Endothelial cell of umbilical vein (primary cell): ENCODE measurements at regions not wholly inside any gene's neighbourhood (a gene's known extent, or its start where the extent isn't known, plus 50 kb on each side); places are given as distances from the start of the nearest gene placed in this dataset.

Experiments used
- BruUV-seq: library from RNA; stranded (reverse); fragments of 400-500 nt; replicated peaks from 2 replicates; lab custom pipeline; 2021; lab: Mats Ljungman, UMichigan
- CTCF ChIA-PET: fragments of 300-600, 350-600 bp; sonication (Branson Sonifier 250); formaldehyde crosslinking; loops from one replicate; lab custom pipeline; 2021; ENCODE audit warnings: antibody characterized with exemption, inconsistent platforms; lab: Charles Lee
- POLR2A ChIA-PET: fragments of 300-600, 350-600 bp; sonication (Branson Sonifier 250); formaldehyde crosslinking; loops from one replicate; lab custom pipeline; 2021; ENCODE audit warnings: antibody characterized with exemption, inconsistent platforms; lab: Charles Lee
- DNase-seq: peaks from one replicate; pipeline ENCODE4 v3.0.0-alpha.2; 2011; ENCODE audit warnings: low read depth, low spot score
- FAIRE-seq: peaks from 2 replicates; lab custom pipeline; 2011; peaks lifted over from hg19 to GRCh38; lab: Jason Lieb, UNC
- H2AFZ ChIP-seq: 2 replicates; pipeline ENCODE4 v1.6.0; 2012; ENCODE audit warnings: low read depth, low read length, control low read depth, inconsistent platforms
- H3K27ac ChIP-seq: 2 replicates; pipeline ENCODE4 v1.5.1; 2011; ENCODE audit warnings: low read depth, mild to moderate bottlenecking, control low read depth, low read length, moderate library complexity; ENCODE audit not compliant: insufficient read depth
- H3K27me3 ChIP-seq, 2 experiments: 2 replicates each; pipeline versions ENCODE4 v1.6.0 to v1.6.1; 2011; ENCODE audit warnings: low read length in 2 of 2, mixed read lengths in 1 of 2; ENCODE audit not compliant: control insufficient read depth in 2 of 2, insufficient read depth in 2 of 2
- H3K36me3 ChIP-seq, 2 experiments: 2 replicates in 1 of 2; 3 replicates in 1 of 2; pipeline ENCODE4 v1.5.1; 2011; ENCODE audit warnings: low read length in 2 of 2, mild to moderate bottlenecking in 1 of 2, moderate library complexity in 1 of 2; ENCODE audit not compliant: control insufficient read depth in 2 of 2, insufficient read depth in 2 of 2; ENCODE audit errors: extremely low read depth in 1 of 2
- H3K4me1 ChIP-seq: 3 replicates; pipeline ENCODE4 v1.5.1; 2011; ENCODE audit warnings: mild to moderate bottlenecking, low read length; ENCODE audit not compliant: control insufficient read depth, insufficient read depth; ENCODE audit errors: extremely low read depth
- H3K4me2 ChIP-seq: 2 replicates; pipeline ENCODE4 v1.6.1; 2011; ENCODE audit warnings: low read length, control low read depth, mixed read lengths; ENCODE audit not compliant: insufficient read depth
- H3K4me3 ChIP-seq, 3 experiments: fragments of 200-600 bp in 1 of 3; sonication (generic), shearing (Covaris generic) in 1 of 3; replicated peaks in 1 of 3; 2 replicates each; pipeline ENCODE4 v1.5.1; 2011 to 2016; ENCODE audit warnings: control low read depth in 3 of 3, low read length in 3 of 3, mild to moderate bottlenecking in 2 of 3, inconsistent platforms in 1 of 3, low read depth in 1 of 3, moderate library complexity in 1 of 3; ENCODE audit not compliant: insufficient read depth in 1 of 3
- H3K79me2 ChIP-seq: 2 replicates; pipeline ENCODE4 v1.6.0; 2012; ENCODE audit warnings: low read length, inconsistent platforms; ENCODE audit not compliant: control insufficient read depth, insufficient read depth
- H3K9ac ChIP-seq: replicated peaks from 2 replicates; pipeline ENCODE3; 2011; ENCODE audit warnings: low read length, control low read depth; ENCODE audit not compliant: insufficient read depth; ENCODE audit errors: extremely low read depth
- H3K9me1 ChIP-seq: replicated peaks from 3 replicates; pipeline ENCODE4 v1.6.0; 2011; ENCODE audit warnings: mild to moderate bottlenecking, low read length; ENCODE audit not compliant: control insufficient read depth, insufficient read depth; ENCODE audit errors: extremely low read depth
- H3K9me3 ChIP-seq: replicated peaks from 2 replicates; pipeline ENCODE4 v1.5.1; 2012; ENCODE audit warnings: low read length, inconsistent platforms; ENCODE audit not compliant: control insufficient read depth, insufficient read depth
- H4K20me1 ChIP-seq: replicated peaks from 2 replicates; pipeline ENCODE3; 2011; ENCODE audit warnings: mild to moderate bottlenecking, low read length; ENCODE audit not compliant: control insufficient read depth, insufficient read depth; ENCODE audit errors: extremely low read depth
- EZH2 ChIP-seq: IDR thresholded peaks from 2 replicates; pipeline ENCODE4 v1.6.1; 2012; ENCODE audit warnings: borderline replicate concordance, low read depth, mild to moderate bottlenecking, moderate library complexity, low read length, inconsistent platforms; ENCODE audit not compliant: severe bottlenecking
- FOS ChIP-seq: IDR thresholded peaks from 2 replicates; pipeline ENCODE4 v1.6.1; 2011; ENCODE audit warnings: mild to moderate bottlenecking, low read length, moderate library complexity, borderline replicate concordance; ENCODE audit not compliant: insufficient read depth
- GATA2 ChIP-seq: IDR thresholded peaks from 2 replicates; pipeline ENCODE4 v1.7.0; 2011; ENCODE audit warnings: low read depth, mild to moderate bottlenecking, moderate library complexity, mixed read lengths, low read length; ENCODE audit not compliant: insufficient read length, insufficient read depth
- JUN ChIP-seq: IDR thresholded peaks from 2 replicates; pipeline ENCODE4 v1.6.1; 2011; ENCODE audit warnings: borderline replicate concordance, low read depth; ENCODE audit not compliant: insufficient read length, insufficient read depth
- MYC ChIP-seq: IDR thresholded peaks from one replicate; pipeline ENCODE4 v1.6.1; 2011; ENCODE audit warnings: mild to moderate bottlenecking, low read depth, low read length
- POLR2A ChIP-seq: IDR thresholded peaks from 2 replicates; pipeline ENCODE4 v1.6.1; 2012; ENCODE audit warnings: low read depth, mild to moderate bottlenecking, control low read depth, low read length
- POLR2AphosphoS5 ChIP-seq: IDR thresholded peaks from 2 replicates; pipeline ENCODE4 v1.6.1; 2012; ENCODE audit warnings: low read depth, mild to moderate bottlenecking, control low read depth, low read length, moderate library complexity; ENCODE audit not compliant: insufficient read depth
- dilution Hi-C: fragments of 300-500 bp; cut with MboI; formaldehyde crosslinking; loops from one replicate; pipeline ENCODE4 v1.15.0; 2019; ENCODE audit warnings: low sequenced_read_pairs; ENCODE audit not compliant: extremely low pct_ligation_motif_present
- intact Hi-C: fragments of 100-400 bp; cut with micrococcal nuclease; formaldehyde crosslinking; loops from one replicate; pipeline ENCODE4 v1.10.0; 2022
- TF ChIP-seq, protein P1 (sequence below): IDR thresholded peaks from 2 replicates; pipeline ENCODE4 v1.6.1; 2011; ENCODE audit not compliant: insufficient read depth, insufficient read length
- TF ChIP-seq, protein P2 (sequence below), 2 donors: IDR thresholded peaks; 1 replicate in 1 of 2; 2 replicates in 1 of 2; pipeline ENCODE4 v1.5.1; 2011; ENCODE audit warnings: low read length in 2 of 2, mild to moderate bottlenecking in 2 of 2, moderate library complexity in 2 of 2, control low read depth in 1 of 2, inconsistent platforms in 1 of 2, low read depth in 1 of 2; ENCODE audit not compliant: insufficient read depth in 1 of 2; ENCODE audit errors: extremely low read depth in 1 of 2

DNA sequence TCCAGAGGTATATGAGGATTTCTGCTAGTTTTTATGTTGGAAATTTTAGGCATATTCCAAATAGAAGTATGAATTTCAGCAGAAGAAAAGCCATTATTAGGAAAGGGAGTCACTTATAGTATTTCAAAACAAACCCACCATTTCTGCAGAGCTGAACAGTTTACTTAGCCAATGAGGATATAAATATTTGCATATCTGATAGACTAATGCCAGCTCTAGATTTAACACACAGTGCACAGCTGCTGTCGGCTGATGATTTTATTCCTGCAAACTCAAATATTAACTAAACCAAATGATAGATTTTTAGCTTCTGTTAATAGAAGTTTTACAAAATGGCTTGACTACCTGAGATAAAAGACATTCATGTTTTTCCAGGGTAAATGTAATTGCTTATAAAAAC is 375.8 kb upstream of the FANCL start:
- ChIA-PET CTCF (interaction anchor here (1.1 to 3.1 kb wide), 2 partner anchors 23 to 63 kb away, joined by 5 to 16 read pairs; no protein-coding TSS in a partner anchor), POLR2A (no interaction called here)
- DNase-seq (no peak), FAIRE-seq (no peak)
- TF ChIP-seq GATA2 (no peak), POLR2A (no peak), EZH2 (no peak), FOS (no peak), MYC (no peak), JUN (no peak), POLR2AphosphoS5 (no peak)
- TF ChIP-seq, protein P1, sequence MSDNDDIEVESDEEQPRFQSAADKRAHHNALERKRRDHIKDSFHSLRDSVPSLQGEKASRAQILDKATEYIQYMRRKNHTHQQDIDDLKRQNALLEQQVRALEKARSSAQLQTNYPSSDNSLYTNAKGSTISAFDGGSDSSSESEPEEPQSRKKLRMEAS, result no peak
- TF ChIP-seq, protein P2, sequence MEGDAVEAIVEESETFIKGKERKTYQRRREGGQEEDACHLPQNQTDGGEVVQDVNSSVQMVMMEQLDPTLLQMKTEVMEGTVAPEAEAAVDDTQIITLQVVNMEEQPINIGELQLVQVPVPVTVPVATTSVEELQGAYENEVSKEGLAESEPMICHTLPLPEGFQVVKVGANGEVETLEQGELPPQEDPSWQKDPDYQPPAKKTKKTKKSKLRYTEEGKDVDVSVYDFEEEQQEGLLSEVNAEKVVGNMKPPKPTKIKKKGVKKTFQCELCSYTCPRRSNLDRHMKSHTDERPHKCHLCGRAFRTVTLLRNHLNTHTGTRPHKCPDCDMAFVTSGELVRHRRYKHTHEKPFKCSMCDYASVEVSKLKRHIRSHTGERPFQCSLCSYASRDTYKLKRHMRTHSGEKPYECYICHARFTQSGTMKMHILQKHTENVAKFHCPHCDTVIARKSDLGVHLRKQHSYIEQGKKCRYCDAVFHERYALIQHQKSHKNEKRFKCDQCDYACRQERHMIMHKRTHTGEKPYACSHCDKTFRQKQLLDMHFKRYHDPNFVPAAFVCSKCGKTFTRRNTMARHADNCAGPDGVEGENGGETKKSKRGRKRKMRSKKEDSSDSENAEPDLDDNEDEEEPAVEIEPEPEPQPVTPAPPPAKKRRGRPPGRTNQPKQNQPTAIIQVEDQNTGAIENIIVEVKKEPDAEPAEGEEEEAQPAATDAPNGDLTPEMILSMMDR (IDR thresholded peaks at IDR 0.05; ENCODE audit: extremely low read depth in 1 of 2, insufficient read depth in 1 of 2, low read depth in 1 of 2, low read length in 2 of 2), result no peak
- H3K27me3 ChIP-seq, result no peaks in the 10 kb centered on the region
- no peak overlapping the region for H3K4me3 ChIP-seq
- H3K4me2 ChIP-seq, result no peak overlapping the region
- no TSS peak for BruUV-seq
- intact Hi-C loops, result no loop called here
- no peaks in the 10 kb centered on the region for H3K9me3 ChIP-seq
- no peaks in the 10 kb centered on the region for H3K36me3 ChIP-seq
- H3K79me2 ChIP-seq, result no peaks in the 10 kb centered on the region
- no peak overlapping the region for H3K27ac ChIP-seq
- peaks cover 35% of the 10 kb centered on the region for H3K4me1 ChIP-seq
- dilution Hi-C loops, result no loop called here
- no peak overlapping the region for H3K9ac ChIP-seq
- no peak overlapping the region for H2AFZ ChIP-seq
- H3K9me1 ChIP-seq, result no peaks in the 10 kb centered on the region
- H4K20me1 ChIP-seq, result no peaks in the 10 kb centered on the region
